ENCODE measurements at regions not wholly inside any gene's neighbourhood (a gene's known extent, or its start where the extent isn't known, plus 50 kb on each side); places are given as distances from the start of the nearest gene placed in this dataset.
"Not testable (repeated sequence)": the region's sequence is repeated elsewhere in the genome, so short reads cannot be mapped to it uniquely, and the experiment has no call there.

GRCh38 chr2:7730990-7731389 lies 813.8 kb downstream of the RNF144A start:
- DNase-seq = no peak

- no peak for DNase-seq
These were observed 815.3 kb downstream of the RNF144A start for GRCh38 chr2:7732497-7732896.

- DNase-seq = no peak
These were observed 819.6 kb downstream of the RNF144A start for GRCh38 chr2:7736646-7737305.

GRCh38 chr2:7738596-7738995 lies 821.4 kb downstream of the RNF144A start:
- no peak for DNase-seq

GRCh38 chr2:7740114-7740513 lies 822.9 kb downstream of the RNF144A start:
- no peak for DNase-seq

- DNase-seq = no peak
These were observed 825.1 kb downstream of the RNF144A start for GRCh38 chr2:7742301-7742700.

- no peak for DNase-seq
These were observed 827.6 kb downstream of the RNF144A start for GRCh38 chr2:7744827-7745226.

GRCh38 chr2:7745369-7745768 lies 828.2 kb downstream of the RNF144A start:
- peak; percentile 17 for DNase-seq

GRCh38 chr2:7748717-7749415 lies 831.7 kb downstream of the RNF144A start:
- no peak for DNase-seq

- no peak for DNase-seq
These were observed 832.8 kb downstream of the RNF144A start for GRCh38 chr2:7749895-7750559.

- no peak for DNase-seq
These were observed 835.1 kb downstream of the RNF144A start for GRCh38 chr2:7752291-7752690.

GRCh38 chr2:7753777-7754176 lies 836.6 kb downstream of the RNF144A start:
- no peak for DNase-seq

GRCh38 chr2:7755879-7756278 lies 838.7 kb downstream of the RNF144A start:
- DNase-seq = no peak

- DNase-seq = no peak
These were observed 841.0 kb downstream of the RNF144A start for GRCh38 chr2:7758073-7758759.

GRCh38 chr2:7759898-7760297 lies 842.7 kb downstream of the RNF144A start:
- no peak for DNase-seq

GRCh38 chr2:7763418-7763817 lies 846.2 kb downstream of the RNF144A start:
- not testable (repeated sequence) for DNase-seq

- no peak for DNase-seq
These were observed 848.0 kb downstream of the RNF144A start for GRCh38 chr2:7765236-7765635.

- no peak for DNase-seq
These were observed 849.0 kb downstream of the RNF144A start for GRCh38 chr2:7766088-7766722.

- DNase-seq = no peak
These were observed 849.9 kb downstream of the RNF144A start for GRCh38 chr2:7766978-7767565.

GRCh38 chr2:7767902-7768301 lies 850.7 kb downstream of the RNF144A start:
- no peak for DNase-seq

GRCh38 chr2:7771781-7772180 lies 854.6 kb downstream of the RNF144A start:
- DNase-seq = no peak
